Astrocyte of the cerebellum (primary cell): ENCODE measurements at regions not wholly inside any gene's neighbourhood (a gene's known extent, or its start where the extent isn't known, plus 50 kb on each side); places are given as distances from the start of the nearest gene placed in this dataset.

Source experiments
- DNase-seq: peaks from one replicate; pipeline ENCODE4 v3.0.0-alpha.2; 2011; ENCODE audit warnings: low read depth
- H3K4me3 ChIP-seq: 2 replicates; pipeline ENCODE4 v1.5.1; 2011; ENCODE audit warnings: mild to moderate bottlenecking, low read depth, low read length, moderate library complexity
- in situ Hi-C: cut with HindIII; loops from 2 replicates; pipeline ENCODE4 v1.10.0; 2017; ENCODE audit warnings: low sequenced_read_pairs
- TF ChIP-seq, protein P1 (sequence below): IDR thresholded peaks from 2 replicates; pipeline ENCODE4 v1.5.1; 2012; ENCODE audit warnings: low read length, low read depth, moderate library complexity, mild to moderate bottlenecking; ENCODE audit errors: missing control alignments

DNA sequence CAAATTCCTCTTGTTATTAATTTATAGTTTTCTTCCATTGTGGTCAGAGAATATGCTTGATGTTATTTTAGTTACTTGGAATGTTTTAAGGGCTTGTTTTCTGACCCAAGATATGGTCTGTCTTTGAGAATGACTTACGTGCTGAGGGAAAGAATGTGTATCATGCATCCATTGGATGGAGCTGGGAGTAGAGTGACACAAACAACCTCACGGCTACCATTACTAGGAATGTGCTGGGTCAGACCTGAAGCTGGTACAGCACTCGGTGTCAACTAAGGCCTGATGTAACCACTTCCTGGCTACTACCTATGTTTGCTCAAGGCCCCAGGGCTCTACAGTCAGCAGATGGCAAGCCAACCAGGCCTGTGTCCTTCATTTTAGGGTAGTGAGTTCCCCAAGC, 257.8 kb downstream of the FAT4 start:
- TF ChIP-seq, protein P1, sequence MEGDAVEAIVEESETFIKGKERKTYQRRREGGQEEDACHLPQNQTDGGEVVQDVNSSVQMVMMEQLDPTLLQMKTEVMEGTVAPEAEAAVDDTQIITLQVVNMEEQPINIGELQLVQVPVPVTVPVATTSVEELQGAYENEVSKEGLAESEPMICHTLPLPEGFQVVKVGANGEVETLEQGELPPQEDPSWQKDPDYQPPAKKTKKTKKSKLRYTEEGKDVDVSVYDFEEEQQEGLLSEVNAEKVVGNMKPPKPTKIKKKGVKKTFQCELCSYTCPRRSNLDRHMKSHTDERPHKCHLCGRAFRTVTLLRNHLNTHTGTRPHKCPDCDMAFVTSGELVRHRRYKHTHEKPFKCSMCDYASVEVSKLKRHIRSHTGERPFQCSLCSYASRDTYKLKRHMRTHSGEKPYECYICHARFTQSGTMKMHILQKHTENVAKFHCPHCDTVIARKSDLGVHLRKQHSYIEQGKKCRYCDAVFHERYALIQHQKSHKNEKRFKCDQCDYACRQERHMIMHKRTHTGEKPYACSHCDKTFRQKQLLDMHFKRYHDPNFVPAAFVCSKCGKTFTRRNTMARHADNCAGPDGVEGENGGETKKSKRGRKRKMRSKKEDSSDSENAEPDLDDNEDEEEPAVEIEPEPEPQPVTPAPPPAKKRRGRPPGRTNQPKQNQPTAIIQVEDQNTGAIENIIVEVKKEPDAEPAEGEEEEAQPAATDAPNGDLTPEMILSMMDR, result no peak
- in situ Hi-C loops, result no loop called here
- no peak overlapping the region for H3K4me3 ChIP-seq
- peak; percentile 0 for DNase-seq

- in situ Hi-C loops, result no loop called here
- H3K4me3 ChIP-seq, result no peak overlapping the region
- TF ChIP-seq, protein P1, result no peak
- no peak for DNase-seq
These were observed 258.6 kb downstream of the FAT4 start for GRCh38 chr4:125573368-125573767.

DNA sequence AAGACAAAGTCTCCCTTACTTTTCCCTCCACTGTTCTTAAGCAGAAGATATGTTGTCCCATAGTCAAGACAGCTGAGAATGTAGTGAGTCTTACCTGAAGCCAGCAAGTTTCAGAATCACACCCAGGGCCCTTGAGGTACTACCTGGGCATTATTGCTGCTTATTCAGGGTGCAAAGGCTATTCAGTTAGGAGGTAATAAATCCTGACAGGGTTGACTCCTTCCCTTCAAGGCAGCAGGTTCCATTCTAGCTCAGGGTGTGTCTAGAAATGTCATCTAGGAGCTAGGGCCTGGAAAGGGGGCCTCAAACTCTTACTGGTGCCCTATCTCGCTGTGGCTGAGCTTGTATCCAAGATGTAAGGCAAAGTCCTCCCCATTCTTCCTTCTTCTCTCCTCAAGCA, 259.0 kb downstream of the FAT4 start:
- DNase-seq, result no peak
- H3K4me3 ChIP-seq, result no peak overlapping the region
- in situ Hi-C loops, result no loop called here
- TF ChIP-seq, protein P1, result no peak

DNA sequence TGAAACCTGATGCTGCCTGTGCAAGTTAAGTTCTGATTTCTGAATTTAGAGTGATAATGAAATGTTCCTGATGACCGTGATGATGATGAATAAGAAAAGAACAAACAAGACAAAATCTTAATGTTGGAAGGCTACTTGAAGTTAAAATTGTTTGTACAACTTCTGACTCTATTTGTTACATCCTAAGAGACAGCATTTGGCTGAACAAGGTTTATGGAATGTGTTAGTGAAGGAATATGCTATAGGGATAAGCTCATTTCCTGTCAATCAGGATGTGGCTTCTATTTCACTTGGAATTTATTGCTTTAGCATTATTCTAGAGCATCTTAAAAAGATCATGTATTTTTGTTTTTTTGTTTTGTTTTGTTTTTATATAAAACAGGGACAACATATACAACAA, 267.5 kb downstream of the FAT4 start:
- no peak overlapping the region for H3K4me3 ChIP-seq

DNA sequence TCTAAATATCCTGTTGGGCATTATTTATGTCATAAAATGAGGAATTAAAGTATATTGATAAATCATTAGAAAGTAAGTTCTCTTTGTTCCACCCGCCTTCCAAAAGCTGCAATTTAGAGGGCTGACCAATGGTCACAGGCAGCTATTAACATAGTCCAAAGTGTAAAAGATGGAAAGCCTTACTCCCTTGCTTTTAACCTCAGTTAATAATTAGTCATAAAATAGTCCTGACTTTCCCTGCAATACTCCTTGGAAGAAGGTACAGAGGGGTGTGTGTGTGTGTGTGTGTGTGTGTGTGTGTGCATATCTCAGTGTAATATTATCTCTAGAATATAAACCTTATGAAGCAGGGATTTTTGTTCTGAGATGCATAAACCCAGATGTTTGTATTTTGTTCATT, 275.4 kb downstream of the FAT4 start:
- no peak overlapping the region for H3K4me3 ChIP-seq
- in situ Hi-C loops, result no loop called here
- TF ChIP-seq, protein P1, result no peak
- DNase-seq, result no peak

More for the DNA sequence above, 267.5 kb downstream of the FAT4 start:
- TF ChIP-seq, protein P1, result no peak
- DNase-seq, result no peak
- in situ Hi-C loops, result no loop called here

GRCh38 chr4:125591290-125591689, 276.5 kb downstream of the FAT4 start:
- DNase-seq, result no peak
- no peak overlapping the region for H3K4me3 ChIP-seq
- in situ Hi-C loops, result no loop called here
- TF ChIP-seq, protein P1, result no peak
